GM18870 (cell line): ENCODE measurements at regions not wholly inside any gene's neighbourhood (a gene's known extent, or its start where the extent isn't known, plus 50 kb on each side); places are given as distances from the start of the nearest gene placed in this dataset.
"Not testable (repeated sequence)": the region's sequence is repeated elsewhere in the genome, so short reads cannot be mapped to it uniquely, and the experiment has no call there.

Experiments used
- ATAC-seq: cut with Tn5 transposase; IDR thresholded peaks from one replicate; pipeline ENCODE4 v1.9.1; 2021; ENCODE audit warnings: moderate library complexity; ENCODE audit not compliant: unreplicated experiment

GRCh38 chr6:170087421-170087780 is 203.5 kb downstream of the DLL1 start:
- not testable (repeated sequence) for ATAC-seq

- ATAC-seq: no peak
Measured at GRCh38 chr6:170086639-170087420, 204.0 kb downstream of the DLL1 start.

GRCh38 chr6:170085475-170086401 is 205.1 kb downstream of the DLL1 start:
- no peak for ATAC-seq

GRCh38 chr6:170084166-170084730 is 206.6 kb downstream of the DLL1 start:
- no peak for ATAC-seq

GRCh38 chr6:170083236-170084051 is 207.4 kb downstream of the DLL1 start:
- no peak for ATAC-seq

GRCh38 chr6:170082531-170083187 is 208.2 kb downstream of the DLL1 start:
- no peak for ATAC-seq

GRCh38 chr6:170082067-170082466 is 208.8 kb downstream of the DLL1 start:
- ATAC-seq: no peak

GRCh38 chr6:170081556-170081955 is 209.3 kb downstream of the DLL1 start:
- no peak for ATAC-seq

GRCh38 chr6:170080828-170081371 is 210.0 kb downstream of the DLL1 start:
- ATAC-seq: no peak

GRCh38 chr6:170080169-170080827 is 210.6 kb downstream of the DLL1 start:
- no peak for ATAC-seq

GRCh38 chr6:170076466-170077165 is 214.3 kb downstream of the DLL1 start:
- no peak for ATAC-seq

- no peak for ATAC-seq
Measured at GRCh38 chr6:170075659-170076223, 215.1 kb downstream of the DLL1 start.

- ATAC-seq: no peak
Measured at GRCh38 chr6:170074907-170075306, 216.0 kb downstream of the DLL1 start.

GRCh38 chr6:170074435-170074834 is 216.4 kb downstream of the DLL1 start:
- no peak for ATAC-seq

GRCh38 chr6:170073846-170074245 is 217.0 kb downstream of the DLL1 start:
- no peak for ATAC-seq

- ATAC-seq: no peak
Measured at GRCh38 chr6:170072246-170072645, 218.6 kb downstream of the DLL1 start.

- ATAC-seq: no peak
Measured at GRCh38 chr6:170069611-170070010, 221.3 kb downstream of the DLL1 start.

GRCh38 chr6:170068496-170068895 is 222.4 kb downstream of the DLL1 start:
- ATAC-seq: no peak
